ENCODE measurements at regions not wholly inside any gene's neighbourhood (a gene's known extent, or its start where the extent isn't known, plus 50 kb on each side); places are given as distances from the start of the nearest gene placed in this dataset.

DNA sequence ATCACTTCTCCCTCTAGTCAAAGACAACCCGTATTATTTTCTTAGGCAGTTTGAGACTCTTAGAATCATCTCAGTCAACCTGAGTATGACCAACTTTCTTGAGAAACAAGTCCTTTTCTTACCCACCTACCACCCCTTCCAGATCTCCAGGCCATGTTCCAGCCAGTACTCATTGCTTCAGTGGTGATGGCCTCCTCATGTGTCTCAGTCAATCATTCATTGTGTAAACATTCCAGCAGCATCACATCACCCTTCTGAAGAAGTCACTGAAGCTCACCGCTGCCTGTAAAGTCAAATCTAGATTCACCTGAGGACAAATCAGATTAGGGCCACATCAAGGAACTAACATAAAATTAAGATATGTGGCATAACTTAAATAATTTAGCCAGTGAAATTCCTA lies 467.2 kb upstream of the NRP1 start:
- ChIA-PET CTCF (ENCODE audit: partially characterized antibody) (no interaction called here), POLR2A (ENCODE audit: partially characterized antibody) (no interaction called here)
- Histone ChIP-seq H2AFZ (ENCODE audit: low read length) (no peak overlapping the region; the same call in 1 of the 2 replicates), H3K56ac (replicated peaks; ENCODE audit: insufficient read length, low read depth, low read length) (no peak overlapping the region), H3K27ac (ENCODE audit: low read depth, low read length) (no peak overlapping the region), H4K91ac (replicated peaks; ENCODE audit: insufficient read length, low read length) (no peak overlapping the region), H2BK20ac (ENCODE audit: low read length) (no peak overlapping the region), H3K36me3 (ENCODE audit: control insufficient read depth in 2 of 4, insufficient read depth in 4 of 4, low read length in 3 of 4) (no peaks in the 10 kb centered on the region), H2BK5ac (ENCODE audit: low read depth, low read length) (no peak overlapping the region), H4K5ac (ENCODE audit: insufficient read length, low read depth, low read length) (no peak overlapping the region), H2BK120ac (replicated peaks; ENCODE audit: low read depth, low read length) (no peak overlapping the region), H2AK5ac (ENCODE audit: low read depth, low read length) (no peak overlapping the region), H2BK12ac (ENCODE audit: low read depth, low read length) (no peak overlapping the region), H3K23me2 (ENCODE audit: low read depth, low read length) (no peaks in the 10 kb centered on the region), H3K9me3 (ENCODE audit: insufficient read depth in 2 of 2, low read depth in 1 of 2, low read length in 1 of 2) (no peaks in the 10 kb centered on the region), H3K4ac (replicated peaks; ENCODE audit: insufficient read length, low read depth, low read length) (no peak overlapping the region), H3K79me1 (ENCODE audit: low read depth, low read length) (no peaks in the 10 kb centered on the region), H3K9ac (replicated peaks in 1 of 4; ENCODE audit: extremely low read depth in 1 of 4, low read depth in 3 of 4, low read length in 3 of 4) (no peak overlapping the region), H3K14ac (ENCODE audit: insufficient read length) (no peak overlapping the region), H2BK15ac (ENCODE audit: low read length) (no peak overlapping the region), H4K20me1 (replicated peaks in 1 of 2; ENCODE audit: control insufficient read depth in 1 of 2, insufficient read depth in 2 of 2, low read length in 2 of 2) (no peaks in the 10 kb centered on the region), H3K23ac (ENCODE audit: insufficient read length) (no peak overlapping the region), H4K8ac (ENCODE audit: extremely low read depth, insufficient read depth, low read length) (no peak overlapping the region), H3K4me1 (replicated peaks in 1 of 4; ENCODE audit: control insufficient read depth in 3 of 4, insufficient read depth in 4 of 4, low read length in 3 of 4) (peaks cover 0 to 8% (median 0%) of the 10 kb centered on the region in 4 experiments; a peak in 1 of 7 replicates), H3K4me3 (ENCODE audit: extremely low read depth in 1 of 4, insufficient read depth in 2 of 4, low read depth in 3 of 4, low read length in 4 of 4) (no peak overlapping the region), H3K27me3 (replicated peaks in 1 of 4; ENCODE audit: control insufficient read depth in 3 of 4, extremely low read depth in 1 of 4, insufficient read depth in 3 of 4, low read length in 3 of 4) (no peaks in the 10 kb centered on the region), H3K79me2 (ENCODE audit: control insufficient read depth in 1 of 2, insufficient read depth in 2 of 2, low read length in 2 of 2) (no peaks in the 10 kb centered on the region), H3K18ac (ENCODE audit: extremely low read depth, low read length) (no peak overlapping the region), H3K4me2 (ENCODE audit: insufficient read depth in 1 of 2, low read depth in 2 of 2, low read length in 2 of 2) (no peak overlapping the region)
- WGBS, 2 experiments (ENCODE audit: extremely low coverage in 1 of 2, insufficient coverage in 1 of 2, insufficient read length in 1 of 2, insufficient replicate concordance in 2 of 2, low coverage in 1 of 2, low lambda C conversion rate in 2 of 2, missing lambda C conversion rate in 1 of 2), result 91% methylated on average over 2 of the region's 2 CpGs; no CpG with 5 or more reads in 1 of the 2 experiments
- DNase-seq (ENCODE audit: low read depth in 1 of 2, low spot score in 2 of 2), result no peak
- FAIRE-seq, result no peak
- TF ChIP-seq GABPA (IDR thresholded peaks at IDR 0.05; ENCODE audit: borderline replicate concordance, insufficient read depth, low read length) (no peak), TAF1 (IDR thresholded peaks at IDR 0.05; ENCODE audit: low read depth, low read length) (no peak), CBX8 (IDR thresholded peaks at IDR 0.05; ENCODE audit: borderline replicate concordance, low read depth, low read length) (no peak), CBX5 (IDR thresholded peaks at IDR 0.05; ENCODE audit: low read depth, low read length) (no peak), SP4 (IDR thresholded peaks at IDR 0.05; ENCODE audit: low read length) (no peak)

All from H1 (cell line).